ENCODE measurements at regions not wholly inside any gene's neighbourhood (a gene's known extent, or its start where the extent isn't known, plus 50 kb on each side); places are given as distances from the start of the nearest gene placed in this dataset.

- TF ChIP-seq, protein P1, sequence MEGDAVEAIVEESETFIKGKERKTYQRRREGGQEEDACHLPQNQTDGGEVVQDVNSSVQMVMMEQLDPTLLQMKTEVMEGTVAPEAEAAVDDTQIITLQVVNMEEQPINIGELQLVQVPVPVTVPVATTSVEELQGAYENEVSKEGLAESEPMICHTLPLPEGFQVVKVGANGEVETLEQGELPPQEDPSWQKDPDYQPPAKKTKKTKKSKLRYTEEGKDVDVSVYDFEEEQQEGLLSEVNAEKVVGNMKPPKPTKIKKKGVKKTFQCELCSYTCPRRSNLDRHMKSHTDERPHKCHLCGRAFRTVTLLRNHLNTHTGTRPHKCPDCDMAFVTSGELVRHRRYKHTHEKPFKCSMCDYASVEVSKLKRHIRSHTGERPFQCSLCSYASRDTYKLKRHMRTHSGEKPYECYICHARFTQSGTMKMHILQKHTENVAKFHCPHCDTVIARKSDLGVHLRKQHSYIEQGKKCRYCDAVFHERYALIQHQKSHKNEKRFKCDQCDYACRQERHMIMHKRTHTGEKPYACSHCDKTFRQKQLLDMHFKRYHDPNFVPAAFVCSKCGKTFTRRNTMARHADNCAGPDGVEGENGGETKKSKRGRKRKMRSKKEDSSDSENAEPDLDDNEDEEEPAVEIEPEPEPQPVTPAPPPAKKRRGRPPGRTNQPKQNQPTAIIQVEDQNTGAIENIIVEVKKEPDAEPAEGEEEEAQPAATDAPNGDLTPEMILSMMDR (conservative IDR thresholded peaks at IDR 0.05; ENCODE audit: low read depth in 2 of 2) = no peak
- TF ChIP-seq ETS1 (IDR thresholded peaks at IDR 0.05) (no peak), EZH2phosphoT487 (IDR thresholded peaks at IDR 0.05; ENCODE audit: unreplicated experiment) (no peak), EZH2 (IDR thresholded peaks at IDR 0.05; ENCODE audit: low read depth, unreplicated experiment) (no peak), JUNB (IDR thresholded peaks at IDR 0.05; ENCODE audit: unreplicated experiment) (no peak), ZNF331 (CRISPR knock-in tag; IDR thresholded peaks at IDR 0.05; ENCODE audit: low read depth) (no peak), POLR2AphosphoS5 (IDR thresholded peaks at IDR 0.05; ENCODE audit: low read depth) (no peak)
Observed at GRCh38 chr4:83833920-83834319, 298.0 kb downstream of the GPAT3 start.

Data from GM23338 (cell line).